OCI-LY3 (cell line): ENCODE measurements at regions not wholly inside any gene's neighbourhood (a gene's known extent, or its start where the extent isn't known, plus 50 kb on each side); places are given as distances from the start of the nearest gene placed in this dataset.

Experiments
- CTCF ChIP-seq: fragments of 200-600, 300-600 bp; sonication (generic); IDR thresholded peaks from 2 replicates; pipeline ENCODE4 v1.5.1; 2014; ENCODE audit warnings: antibody characterized with exemption, low read length, low read depth
- EZH2phosphoT487 ChIP-seq: fragments of 200-600 bp; shearing (Covaris generic); IDR thresholded peaks from 2 replicates; pipeline ENCODE4 v1.6.1; 2018; ENCODE audit warnings: antibody characterized with exemption, mixed run types, low read depth

GRCh38 chr7:108825581-108825909, 255.9 kb downstream of the DNAJB9 start:
- no peak for TF ChIP-seq CTCF
- no peak for TF ChIP-seq EZH2phosphoT487
